HepG2 (cell line): ENCODE measurements at regions not wholly inside any gene's neighbourhood (a gene's known extent, or its start where the extent isn't known, plus 50 kb on each side); places are given as distances from the start of the nearest gene placed in this dataset.

Experiments used
- ATAC-seq: fragments of 200-7000 bp; cut with Tn5 transposase; 3 replicates; pipeline ENCODE4 v1.9.1; 2020; ENCODE audit warnings: mild to moderate bottlenecking, moderate library complexity
- BruUV-seq: library from RNA; stranded (reverse); fragments of 400-500 nt; replicated peaks from 2 replicates; lab custom pipeline; 2021; lab: Mats Ljungman, UMichigan
- CTCF ChIA-PET: fragments of 300-600 bp; formaldehyde crosslinking; extraction: SDS; loops from one replicate; lab custom pipeline; 2021; ENCODE audit warnings: low total read pairs, inconsistent platforms, low intra/inter-chr PET ratio; lab: Yijun Ruan, JAX
- POLR2A ChIA-PET: fragments of 350-600 bp; sonication (Branson Sonifier 250); formaldehyde crosslinking; loops from one replicate; lab custom pipeline; 2020; ENCODE audit warnings: antibody characterized with exemption, inconsistent platforms; lab: Yijun Ruan, JAX
- DNase-seq: peaks from one replicate; pipeline ENCODE4 v3.0.0-alpha.2; 2015; ENCODE audit warnings: low spot score
- FAIRE-seq: peaks from 3 replicates; lab custom pipeline; 2011; peaks lifted over from hg19 to GRCh38; lab: Jason Lieb, UNC
- H2AFZ ChIP-seq: one replicate; pipeline ENCODE4 v1.6.1; 2011; ENCODE audit warnings: low read length, inconsistent platforms
- H3K27ac ChIP-seq: fragments of 300-600 bp; 3 replicates; pipeline ENCODE4 v1.8.0; 2011; ENCODE audit warnings: mixed run types, mild to moderate bottlenecking, mixed read lengths, low read length, inconsistent platforms; ENCODE audit not compliant: insufficient read depth; ENCODE audit errors: extremely low read length
- H3K27me3 ChIP-seq, 2 experiments: fragments of 200-600 bp in 1 of 2; 2 replicates in 1 of 2; 3 replicates in 1 of 2; pipeline versions ENCODE4 v1.6.0 to v1.8.0; 2011; ENCODE audit warnings: low read length in 2 of 2, mild to moderate bottlenecking in 2 of 2, moderate library complexity in 2 of 2, inconsistent platforms in 1 of 2; ENCODE audit not compliant: insufficient read depth in 2 of 2, control insufficient read depth in 1 of 2
- H3K36me3 ChIP-seq, 2 experiments: fragments of 200-600 bp in 1 of 2; replicated peaks in 1 of 2; 2 replicates in 1 of 2; 3 replicates in 1 of 2; pipeline versions ENCODE4 v1.5.1 to v1.8.0; 2011; ENCODE audit warnings: low read length in 2 of 2, inconsistent platforms in 1 of 2; ENCODE audit not compliant: insufficient read depth in 2 of 2, control insufficient read depth in 1 of 2
- H3K4me1 ChIP-seq: 2 replicates; pipeline ENCODE4 v1.5.1; 2012; ENCODE audit warnings: low read length, inconsistent platforms; ENCODE audit not compliant: insufficient read depth
- H3K4me2 ChIP-seq: 2 replicates; pipeline ENCODE4 v1.6.0; 2011; ENCODE audit warnings: low read depth, low read length, inconsistent platforms
- H3K4me3 ChIP-seq, 3 experiments: fragments of 200-600 bp in 1 of 3; sonication (generic), shearing (Covaris generic) in 1 of 3; replicated peaks in 1 of 3; 2 replicates each; pipeline ENCODE4 v1.5.1; 2011 to 2016; ENCODE audit warnings: low read length in 3 of 3, inconsistent platforms in 2 of 3, low read depth in 2 of 3, mild to moderate bottlenecking in 2 of 3, control low read depth in 1 of 3, mixed read lengths in 1 of 3; ENCODE audit not compliant: insufficient read depth in 1 of 3
- H3K79me2 ChIP-seq: one replicate; pipeline ENCODE4 v1.6.1; 2011; ENCODE audit warnings: low read length, inconsistent platforms; ENCODE audit not compliant: insufficient read depth
- H3K9ac ChIP-seq: 2 replicates; pipeline ENCODE4 v1.6.0; 2011; ENCODE audit warnings: mild to moderate bottlenecking, low read depth, low read length, inconsistent platforms; ENCODE audit not compliant: insufficient read depth
- H3K9me3 ChIP-seq: 2 replicates; pipeline ENCODE4 v1.5.1; 2012; ENCODE audit warnings: mild to moderate bottlenecking, low read length
- H4K20me1 ChIP-seq: 2 replicates; pipeline ENCODE4 v1.6.0; 2011; ENCODE audit warnings: inconsistent platforms, mild to moderate bottlenecking, low read length, moderate library complexity; ENCODE audit not compliant: insufficient read depth
- ATF3 ChIP-seq: sonication (generic); formaldehyde crosslinking; IDR thresholded peaks from 2 replicates; pipeline ENCODE4 v1.4.0; 2020; ENCODE audit warnings: missing genetic modification reagents
- ATF6 ChIP-seq: sonication (generic); formaldehyde crosslinking; conservative IDR thresholded peaks from 2 replicates; pipeline ENCODE4 v1.4.0; 2020; ENCODE audit warnings: missing genetic modification reagents
- CTCF ChIP-seq: sonication (generic); formaldehyde crosslinking; IDR thresholded peaks from 2 replicates; pipeline ENCODE4 v1.5.0; 2020; ENCODE audit warnings: mild to moderate bottlenecking, missing genetic modification reagents, moderate library complexity
- ETS1 ChIP-seq: sonication (generic); formaldehyde crosslinking; IDR thresholded peaks from 2 replicates; pipeline ENCODE4 v1.4.0; 2020; ENCODE audit warnings: missing genetic modification reagents
- HIC2 ChIP-seq: sonication (generic); formaldehyde crosslinking; IDR thresholded peaks from 2 replicates; pipeline ENCODE4 v1.9.0; 2022; ENCODE audit warnings: low read depth, missing genetic modification reagents
- MATR3 ChIP-seq: sonication (generic); formaldehyde crosslinking; IDR thresholded peaks from 2 replicates; pipeline ENCODE4 v1.4.0; 2020; ENCODE audit warnings: missing genetic modification reagents
- ONECUT2 ChIP-seq: sonication (generic); formaldehyde crosslinking; IDR thresholded peaks from 2 replicates; pipeline ENCODE4 v1.4.0; 2020; ENCODE audit warnings: missing genetic modification reagents
- SIX4 ChIP-seq: sonication (generic); formaldehyde crosslinking; IDR thresholded peaks from 2 replicates; pipeline ENCODE4 v1.4.0; 2020; ENCODE audit warnings: missing genetic modification reagents
- SP5 ChIP-seq: IDR thresholded peaks from 2 replicates; pipeline ENCODE4 v1.6.1; 2016; ENCODE audit warnings: low read depth, borderline replicate concordance
- TCF7L2 ChIP-seq: IDR thresholded peaks from 2 replicates; pipeline ENCODE4 v1.6.1; 2011; ENCODE audit warnings: mild to moderate bottlenecking, low read depth, low read length, moderate library complexity
- TRIM24 ChIP-seq: sonication (generic); formaldehyde crosslinking; IDR thresholded peaks from 2 replicates; pipeline ENCODE4 v1.8.0; 2022; ENCODE audit warnings: mild to moderate bottlenecking, missing genetic modification reagents
- ZIK1 ChIP-seq: sonication (generic); formaldehyde crosslinking; IDR thresholded peaks from 2 replicates; pipeline ENCODE4 v1.5.0; 2020; ENCODE audit warnings: mild to moderate bottlenecking, low read depth, missing genetic modification reagents, borderline replicate concordance
- ZNF234 ChIP-seq: sonication (generic); formaldehyde crosslinking; conservative IDR thresholded peaks from 2 replicates; pipeline ENCODE4 v1.5.1; 2020; ENCODE audit warnings: mild to moderate bottlenecking, missing genetic modification reagents
- ZNF350 ChIP-seq: sonication (generic); formaldehyde crosslinking; IDR thresholded peaks from 2 replicates; pipeline ENCODE4 v1.4.0; 2020; ENCODE audit warnings: mild to moderate bottlenecking, low read depth, missing genetic modification reagents, borderline replicate concordance
- ZNF558 ChIP-seq: sonication (generic); formaldehyde crosslinking; IDR thresholded peaks from 2 replicates; pipeline ENCODE4 v1.9.0; 2022; ENCODE audit warnings: mild to moderate bottlenecking, missing genetic modification reagents, borderline replicate concordance
- ZNF629 ChIP-seq: sonication (generic); formaldehyde crosslinking; conservative IDR thresholded peaks from 2 replicates; pipeline ENCODE4 v1.5.0; 2020; ENCODE audit warnings: missing genetic modification reagents
- ZNF782 ChIP-seq: sonication (generic); formaldehyde crosslinking; IDR thresholded peaks from 2 replicates; pipeline ENCODE4 v1.4.0; 2020; ENCODE audit warnings: missing genetic modification reagents, mild to moderate bottlenecking, borderline replicate concordance
- ZSCAN20 ChIP-seq: sonication (generic); formaldehyde crosslinking; IDR thresholded peaks from 2 replicates; pipeline ENCODE4 v1.4.0; 2020; ENCODE audit warnings: missing genetic modification reagents, mild to moderate bottlenecking, borderline replicate concordance
- WGBS: methylation state at CpG from one replicate; pipeline ENCODE4 v1.1.6; 2017; ENCODE audit warnings: low lambda C conversion rate; 5-methylcytosine and 5-hydroxymethylcytosine counted together
- in situ Hi-C: cut with HindIII; loops from 2 replicates; pipeline ENCODE4 v1.10.0; 2017; ENCODE audit warnings: low pct_unique_long_range_greater_than_20kb; ENCODE audit not compliant: extremely low pct_ligation_motif_present
- intact Hi-C: fragments of 100-400 bp; cut with micrococcal nuclease; formaldehyde crosslinking; loops from one replicate; pipeline ENCODE4 v1.10.0; 2022; ENCODE audit not compliant: unreplicated experiment

GRCh38 chr5:2936413-2936812 lies 184.9 kb upstream of the IRX2 start:
- TF ChIP-seq SP5 (CRISPR knock-in tag) (no peak), CTCF (no peak), ATF6 (CRISPR knock-in tag) (no peak), ZNF629 (CRISPR knock-in tag) (no peak), SIX4 (CRISPR knock-in tag) (no peak), ZNF234 (CRISPR knock-in tag) (no peak), ETS1 (no peak), HIC2 (CRISPR knock-in tag) (no peak), TRIM24 (no peak), ZNF350 (CRISPR knock-in tag) (no peak), TCF7L2 (no peak), ZNF782 (CRISPR knock-in tag) (no peak), ONECUT2 (CRISPR knock-in tag) (no peak), ZSCAN20 (CRISPR knock-in tag) (no peak), ATF3 (CRISPR knock-in tag) (no peak), ZNF558 (CRISPR knock-in tag) (no peak), ZIK1 (CRISPR knock-in tag) (no peak), MATR3 (CRISPR knock-in tag) (no peak)
- Histone ChIP-seq H3K27ac (no peak overlapping the region), H2AFZ (no peak overlapping the region), H3K4me1 (no peaks in the 10 kb centered on the region), H4K20me1 (no peaks in the 10 kb centered on the region), H3K36me3 (no peaks in the 10 kb centered on the region), H3K4me3 (no peak overlapping the region), H3K9ac (no peak overlapping the region), H3K79me2 (no peaks in the 10 kb centered on the region), H3K27me3 (no peaks in the 10 kb centered on the region), H3K4me2 (no peak overlapping the region), H3K9me3 (peaks cover 19% of the 10 kb centered on the region)
- DNase-seq, result no peak
- FAIRE-seq, result no peak
- in situ Hi-C loops (no loop called here), intact Hi-C loops (no loop called here)
- no peak for ATAC-seq
- ChIA-PET POLR2A (no interaction called here), CTCF (no interaction called here)
- 4% methylated on average over 4 of the region's 4 CpGs for WGBS
- BruUV-seq, result no TSS peak
